ENCODE measurements at regions not wholly inside any gene's neighbourhood (a gene's known extent, or its start where the extent isn't known, plus 50 kb on each side); places are given as distances from the start of the nearest gene placed in this dataset.
"Not testable (repeated sequence)": the region's sequence is repeated elsewhere in the genome, so short reads cannot be mapped to it uniquely, and the experiment has no call there.

DNA sequence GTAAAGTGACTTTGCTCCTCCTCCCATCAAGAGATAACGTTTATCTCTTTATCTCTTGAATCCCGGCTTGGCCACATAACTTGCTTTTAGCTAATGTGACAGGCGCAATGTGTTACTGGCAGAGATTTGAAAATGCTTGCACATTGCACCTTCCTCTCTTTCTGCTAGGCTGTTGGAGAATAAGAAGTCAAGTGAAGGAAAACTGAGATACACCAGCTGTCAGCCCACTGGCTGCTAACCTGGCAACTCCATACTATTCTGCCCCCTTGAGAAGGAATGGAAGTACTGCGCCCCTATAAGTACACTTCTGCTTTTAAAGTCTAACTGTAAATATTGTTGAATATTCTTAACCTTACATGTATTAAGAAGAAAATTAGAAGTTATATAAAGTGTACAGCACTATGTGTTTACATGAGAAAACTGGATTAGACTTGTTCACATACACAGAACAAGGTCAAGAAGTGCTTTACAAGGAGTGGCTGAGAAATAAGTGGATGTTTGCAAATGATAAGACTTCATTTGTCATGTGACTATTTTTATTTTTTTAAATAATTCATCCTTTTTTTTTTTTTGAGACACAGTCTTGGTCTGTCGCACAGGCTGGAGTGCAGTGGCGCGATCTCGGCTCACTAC is 424.5 kb upstream of the CTSO start:
- intact Hi-C loops (cut with DNase I) = no loop called here
- H3K9me3 ChIP-seq = no peaks in the 10 kb centered on the region
- no peak overlapping the region for H3K4me3 ChIP-seq
- H3K27me3 ChIP-seq (ENCODE audit: insufficient read depth in 3 of 3, low read length in 2 of 3) = no peaks in the 10 kb centered on the region
- WGBS, 3 donors = 83 to 88% (median 87%) methylated on average over 8 of the region's 8 CpGs
- H3K27ac ChIP-seq = no peak overlapping the region
- ATAC-seq (no peak), DNase-seq (no peak)
- TF ChIP-seq, protein P1, sequence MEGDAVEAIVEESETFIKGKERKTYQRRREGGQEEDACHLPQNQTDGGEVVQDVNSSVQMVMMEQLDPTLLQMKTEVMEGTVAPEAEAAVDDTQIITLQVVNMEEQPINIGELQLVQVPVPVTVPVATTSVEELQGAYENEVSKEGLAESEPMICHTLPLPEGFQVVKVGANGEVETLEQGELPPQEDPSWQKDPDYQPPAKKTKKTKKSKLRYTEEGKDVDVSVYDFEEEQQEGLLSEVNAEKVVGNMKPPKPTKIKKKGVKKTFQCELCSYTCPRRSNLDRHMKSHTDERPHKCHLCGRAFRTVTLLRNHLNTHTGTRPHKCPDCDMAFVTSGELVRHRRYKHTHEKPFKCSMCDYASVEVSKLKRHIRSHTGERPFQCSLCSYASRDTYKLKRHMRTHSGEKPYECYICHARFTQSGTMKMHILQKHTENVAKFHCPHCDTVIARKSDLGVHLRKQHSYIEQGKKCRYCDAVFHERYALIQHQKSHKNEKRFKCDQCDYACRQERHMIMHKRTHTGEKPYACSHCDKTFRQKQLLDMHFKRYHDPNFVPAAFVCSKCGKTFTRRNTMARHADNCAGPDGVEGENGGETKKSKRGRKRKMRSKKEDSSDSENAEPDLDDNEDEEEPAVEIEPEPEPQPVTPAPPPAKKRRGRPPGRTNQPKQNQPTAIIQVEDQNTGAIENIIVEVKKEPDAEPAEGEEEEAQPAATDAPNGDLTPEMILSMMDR (IDR thresholded peaks at IDR 0.05) = peak; percentile 13
- H3K4me1 ChIP-seq = no peaks in the 10 kb centered on the region
- no peaks in the 10 kb centered on the region for H3K36me3 ChIP-seq (ENCODE audit: insufficient read depth in 1 of 2, low read depth in 1 of 2)

DNA sequence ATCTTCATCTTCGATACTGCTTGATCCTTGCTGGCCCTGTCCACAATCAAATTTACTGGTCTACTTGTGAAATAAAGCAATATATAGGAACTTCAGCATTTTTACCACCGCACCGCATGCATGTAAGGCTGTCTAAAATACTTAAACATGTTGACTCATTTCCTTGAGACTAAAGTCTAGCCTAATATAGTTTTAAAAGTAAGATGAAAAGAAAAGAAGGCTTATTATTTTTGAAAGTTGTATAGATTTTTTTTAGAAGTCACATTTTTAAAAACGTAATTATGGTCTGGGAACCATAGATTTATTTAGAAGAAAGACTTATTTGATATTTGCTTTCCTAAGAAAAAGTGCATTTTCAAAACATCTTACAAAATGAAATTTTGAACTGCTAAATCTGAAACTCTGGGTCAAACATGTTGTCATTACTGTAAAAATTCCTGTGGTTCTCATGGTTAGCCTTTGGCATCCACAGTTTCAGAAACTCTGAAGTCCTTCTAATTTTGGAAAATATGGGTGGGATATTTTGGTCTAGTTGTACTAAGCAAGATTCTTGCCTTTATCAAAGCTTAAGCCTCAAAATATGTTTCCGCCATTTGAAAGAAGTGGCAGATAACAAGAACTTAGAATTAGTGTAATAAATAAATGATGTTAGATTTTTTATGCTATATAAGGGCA is 423.5 kb upstream of the CTSO start:
- Histone ChIP-seq H3K4me3 (no peak overlapping the region), H3K27me3 (ENCODE audit: insufficient read depth in 3 of 3, low read length in 2 of 3) (no peaks in the 10 kb centered on the region), H3K9me3 (no peaks in the 10 kb centered on the region), H3K27ac (no peak overlapping the region), H3K4me1 (no peaks in the 10 kb centered on the region), H3K36me3 (ENCODE audit: insufficient read depth in 1 of 2, low read depth in 1 of 2) (no peaks in the 10 kb centered on the region)
- TF ChIP-seq, protein P1 (IDR thresholded peaks at IDR 0.05) = no peak
- no peak for DNase-seq
- ATAC-seq = no peak
- 88 to 94% (median 90%) methylated on average over 5 of the region's 5 CpGs for WGBS, 3 donors
- intact Hi-C loops (cut with DNase I) = no loop called here

DNA sequence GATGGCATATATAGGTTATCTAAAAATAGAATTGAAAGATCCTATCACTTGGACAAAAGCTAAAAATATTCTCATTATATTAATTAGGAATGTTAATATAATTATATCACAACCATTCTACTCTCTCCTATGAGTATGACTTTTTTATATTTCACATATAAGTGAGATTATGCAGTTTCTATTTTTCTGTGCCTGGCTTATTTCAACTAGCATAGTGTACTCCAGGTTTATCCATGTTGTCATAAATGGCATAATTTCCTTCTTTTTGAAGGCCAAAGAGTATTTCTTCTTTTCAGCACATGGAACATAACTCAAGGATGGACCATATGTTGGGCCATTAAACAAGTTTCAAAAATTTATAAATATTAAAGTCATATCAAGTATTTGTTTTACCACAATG is 421.2 kb upstream of the CTSO start:
- H3K36me3 ChIP-seq (ENCODE audit: insufficient read depth in 1 of 2, low read depth in 1 of 2) = no peaks in the 10 kb centered on the region
- no peaks in the 10 kb centered on the region for H3K9me3 ChIP-seq
- H3K27me3 ChIP-seq (ENCODE audit: insufficient read depth in 3 of 3, low read length in 2 of 3) = no peaks in the 10 kb centered on the region
- TF ChIP-seq, protein P1 (IDR thresholded peaks at IDR 0.05) = no peak
- H3K27ac ChIP-seq = no peak overlapping the region
- ATAC-seq (no peak), DNase-seq (no peak)
- intact Hi-C loops (cut with DNase I) = no loop called here
- H3K4me3 ChIP-seq = no peak overlapping the region
- no peaks in the 10 kb centered on the region for H3K4me1 ChIP-seq

DNA sequence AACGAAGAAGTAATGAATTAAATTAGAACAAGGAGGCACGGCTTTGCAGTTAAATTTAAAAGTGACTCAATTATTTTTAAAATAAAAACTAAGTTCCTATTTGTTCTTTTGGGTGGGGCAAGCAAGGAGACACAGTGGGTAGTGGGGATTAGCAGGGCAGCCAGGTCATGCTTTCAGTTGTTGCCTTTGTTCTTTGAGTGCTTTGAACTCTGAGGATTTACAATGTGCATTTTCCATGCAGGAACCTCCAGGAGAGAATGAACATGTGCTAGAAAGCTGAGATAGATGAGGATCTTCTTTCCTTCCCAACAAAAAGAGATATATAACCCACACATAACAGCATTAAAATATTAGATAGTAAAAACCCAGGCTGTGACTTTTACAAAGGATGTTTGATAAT is 420.4 kb upstream of the CTSO start:
- TF ChIP-seq, protein P1 (IDR thresholded peaks at IDR 0.05) = no peak
- Histone ChIP-seq H3K4me1 (no peaks in the 10 kb centered on the region), H3K27ac (no peak overlapping the region), H3K9me3 (no peaks in the 10 kb centered on the region), H3K27me3 (ENCODE audit: insufficient read depth in 3 of 3, low read length in 2 of 3) (no peaks in the 10 kb centered on the region), H3K4me3 (no peak overlapping the region), H3K36me3 (ENCODE audit: insufficient read depth in 1 of 2, low read depth in 1 of 2) (no peaks in the 10 kb centered on the region)
- intact Hi-C loops (cut with DNase I) = no loop called here
- no peak for DNase-seq
- WGBS, 3 donors = 49 to 50% (median 50%) methylated on average over 2 of the region's 2 CpGs
- no peak for ATAC-seq

DNA sequence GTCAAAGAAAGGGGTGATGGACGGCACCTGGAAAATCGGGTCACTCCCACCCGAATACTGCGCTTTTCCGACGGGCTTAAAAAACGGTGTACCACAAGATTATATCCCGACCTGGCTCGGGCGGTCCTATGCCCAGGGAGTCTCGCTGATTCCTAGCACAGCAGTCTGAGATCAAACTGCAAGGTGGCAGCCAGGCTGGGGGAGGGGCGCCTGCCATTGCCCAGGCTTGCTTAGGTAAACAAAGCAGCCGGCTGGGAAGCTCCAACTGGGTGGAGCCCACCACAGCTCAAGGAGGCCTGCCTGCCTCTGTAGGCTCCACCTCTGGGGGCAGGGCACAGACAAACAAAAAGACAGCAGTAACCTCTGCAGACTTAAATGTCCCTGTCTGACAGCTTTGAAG is 413.8 kb upstream of the CTSO start:
- WGBS, 3 donors = 63 to 80% (median 67%) methylated on average over 8 to 13 of the region's 13 CpGs

More for the DNA sequence above, 413.8 kb upstream of the CTSO start:
- ATAC-seq; DNase-seq; intact Hi-C loops (cut with DNase I); H3K4me3 ChIP-seq; H3K4me1 ChIP-seq; H3K27me3 ChIP-seq (ENCODE audit: insufficient read depth in 3 of 3, low read length in 2 of 3); H3K27ac ChIP-seq; H3K36me3 ChIP-seq (ENCODE audit: insufficient read depth in 1 of 2, low read depth in 1 of 2); H3K9me3 ChIP-seq: not testable (repeated sequence)
